Activated CD4-positive, alpha-beta T cell treated with anti-CD3 and anti-CD28 coated beads for 36 hours (primary cell): ENCODE measurements at regions not wholly inside any gene's neighbourhood (a gene's known extent, or its start where the extent isn't known, plus 50 kb on each side); places are given as distances from the start of the nearest gene placed in this dataset.

Experiments
- ATAC-seq: fragments of 200-7000 bp; cut with Tn5 transposase; one replicate; pipeline ENCODE4 v1.10.0; 2021; ENCODE audit warnings: mild to moderate bottlenecking, moderate library complexity
- CTCF ChIA-PET: fragments of 350-600 bp; sonication (Branson Sonifier 250); formaldehyde crosslinking; loops from one replicate; lab custom pipeline; 2021; ENCODE audit warnings: antibody characterized with exemption; lab: Charles Lee
- POLR2A ChIA-PET: fragments of 350-600 bp; sonication (Branson Sonifier 250); formaldehyde crosslinking; loops from one replicate; lab custom pipeline; 2021; ENCODE audit warnings: antibody characterized with exemption, inconsistent platforms; lab: Charles Lee
- DNase-seq: peaks from one replicate; pipeline ENCODE4 v3.0.0-alpha.2; 2020
- H3K27ac Mint-ChIP-seq: one replicate; pipeline ENCODE4 v1.8.0; 2021; ENCODE audit warnings: mixed read lengths
- H3K27me3 Mint-ChIP-seq: one replicate; pipeline ENCODE4 v1.8.0; 2021; ENCODE audit warnings: mixed read lengths
- H3K36me3 Mint-ChIP-seq: one replicate; pipeline ENCODE4 v1.8.0; 2021; ENCODE audit warnings: low read depth, mixed read lengths
- H3K4me1 Mint-ChIP-seq: one replicate; pipeline ENCODE4 v1.8.0; 2021; ENCODE audit warnings: mixed read lengths
- H3K4me3 Mint-ChIP-seq: one replicate; pipeline ENCODE4 v1.8.0; 2021; ENCODE audit warnings: mild to moderate bottlenecking, moderate library complexity, mixed read lengths
- H3K9me3 Mint-ChIP-seq: one replicate; pipeline ENCODE4 v1.8.0; 2021; ENCODE audit warnings: low read depth, mixed read lengths
- intact Hi-C, 2 experiments: fragments of 100-400 bp; cut with DNase I in 1 of 2; cut with micrococcal nuclease in 1 of 2; formaldehyde crosslinking; loops; one replicate each; pipeline versions ENCODE4 v1.14.2 to v1.15.1; 2022 to 2024; cut with DNase I, micrococcal nuclease

DNA sequence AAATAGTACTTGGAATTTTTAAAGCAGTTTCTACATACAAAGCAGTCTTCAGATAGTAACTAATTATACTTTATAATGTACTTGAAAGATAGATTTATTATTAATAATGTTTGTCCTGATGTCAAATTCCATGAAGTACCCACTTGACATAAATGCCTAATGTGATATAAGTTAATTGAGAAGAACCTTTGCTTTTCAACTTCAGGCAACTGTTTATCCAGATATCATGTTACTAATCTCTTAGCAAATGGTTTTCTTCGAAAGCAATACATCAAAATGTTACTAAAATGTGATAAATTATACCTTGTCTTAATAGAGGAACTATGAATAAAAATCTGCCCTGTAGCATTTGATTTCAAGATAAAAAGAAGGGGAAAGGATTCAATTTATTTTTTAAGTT, 146.8 kb upstream of the FBXL17 start:
- DNase-seq, result no peak
- ChIA-PET POLR2A (no interaction called here), CTCF (no interaction called here)
- Mint-ChIP-seq H3K9me3 (peaks cover 9% of the 10 kb centered on the region), H3K27me3 (peaks cover 17% of the 10 kb centered on the region), H3K27ac (no peak overlapping the region), H3K36me3 (no peaks in the 10 kb centered on the region), H3K4me1 (no peaks in the 10 kb centered on the region), H3K4me3 (no peak overlapping the region)
- ATAC-seq, result no peak
- intact Hi-C loops, result loop anchor here in 1 of 2 experiments (10.0 kb wide), 1 partner anchor 946 kb away; no protein-coding TSS in a partner anchor

DNA sequence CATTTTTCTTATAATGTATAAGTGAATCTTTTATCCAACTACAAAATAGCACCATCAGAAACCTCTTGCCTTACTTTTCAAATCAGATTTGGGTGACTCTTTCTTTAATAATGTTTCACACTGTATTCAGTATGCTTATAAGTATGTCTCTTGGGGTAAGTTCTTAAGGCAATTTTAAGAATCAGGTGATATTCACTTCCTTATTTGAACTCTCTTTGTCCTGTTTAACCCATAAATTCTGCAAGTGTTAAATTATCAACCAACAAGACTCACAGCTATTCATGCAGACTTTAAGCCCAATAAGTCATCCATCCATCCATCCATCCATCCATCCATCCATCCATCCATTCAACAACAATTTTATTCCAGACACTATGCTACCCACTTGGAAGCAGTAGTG, 142.7 kb upstream of the FBXL17 start:
- Mint-ChIP-seq H3K4me1 (no peaks in the 10 kb centered on the region), H3K9me3 (peaks cover 9% of the 10 kb centered on the region), H3K27ac (no peak overlapping the region), H3K27me3 (peaks cover 17% of the 10 kb centered on the region), H3K4me3 (no peak overlapping the region), H3K36me3 (no peaks in the 10 kb centered on the region)
- ChIA-PET POLR2A (no interaction called here), CTCF (interaction anchor here (0.6 to 1.1 kb wide), 3 partner anchors 11 to 28 kb away, joined by 3 to 5 read pairs (median 4); no protein-coding TSS in a partner anchor)
- DNase-seq, result no peak
- ATAC-seq, result no peak
- intact Hi-C loops, result loop anchor here in 1 of 2 experiments (10.0 kb wide), 1 partner anchor 950 kb away; no protein-coding TSS in a partner anchor

DNA sequence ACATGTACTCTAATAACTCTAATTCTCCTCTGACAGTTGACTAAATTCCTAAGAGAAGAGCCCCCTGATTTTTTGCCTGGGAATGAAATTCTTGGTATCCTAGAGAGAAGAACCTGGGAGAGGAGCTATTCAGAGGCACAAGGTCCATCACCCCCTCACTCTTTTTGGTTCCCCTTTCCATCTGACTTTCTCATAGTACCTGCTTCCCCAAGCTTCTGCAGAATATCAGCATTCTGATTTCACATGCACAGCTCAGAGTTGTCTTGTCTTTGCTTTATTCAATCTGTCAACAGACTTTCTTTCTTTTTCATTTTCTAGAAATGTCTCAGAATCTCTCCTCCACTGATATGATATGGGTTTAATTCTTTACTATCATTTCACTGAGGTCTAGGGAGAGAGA, 141.5 kb upstream of the FBXL17 start:
- DNase-seq, result no peak
- Mint-ChIP-seq H3K4me1 (no peaks in the 10 kb centered on the region), H3K27me3 (peaks cover 11% of the 10 kb centered on the region), H3K36me3 (no peaks in the 10 kb centered on the region), H3K4me3 (no peak overlapping the region), H3K9me3 (peaks cover 9% of the 10 kb centered on the region), H3K27ac (no peak overlapping the region)
- ATAC-seq, result no peak
- ChIA-PET POLR2A (interaction anchor here (0.6 kb wide), 1 partner anchor 269 kb away, joined by 4 read pairs; no protein-coding TSS in a partner anchor), CTCF (interaction anchor here (0.6 to 0.9 kb wide), 3 partner anchors 26 to 915 kb away, joined by 3 read pairs; no protein-coding TSS in a partner anchor)
- intact Hi-C loops, result loop anchor here in 1 of 2 experiments (10.0 kb wide), 1 partner anchor 951 kb away; no protein-coding TSS in a partner anchor

DNA sequence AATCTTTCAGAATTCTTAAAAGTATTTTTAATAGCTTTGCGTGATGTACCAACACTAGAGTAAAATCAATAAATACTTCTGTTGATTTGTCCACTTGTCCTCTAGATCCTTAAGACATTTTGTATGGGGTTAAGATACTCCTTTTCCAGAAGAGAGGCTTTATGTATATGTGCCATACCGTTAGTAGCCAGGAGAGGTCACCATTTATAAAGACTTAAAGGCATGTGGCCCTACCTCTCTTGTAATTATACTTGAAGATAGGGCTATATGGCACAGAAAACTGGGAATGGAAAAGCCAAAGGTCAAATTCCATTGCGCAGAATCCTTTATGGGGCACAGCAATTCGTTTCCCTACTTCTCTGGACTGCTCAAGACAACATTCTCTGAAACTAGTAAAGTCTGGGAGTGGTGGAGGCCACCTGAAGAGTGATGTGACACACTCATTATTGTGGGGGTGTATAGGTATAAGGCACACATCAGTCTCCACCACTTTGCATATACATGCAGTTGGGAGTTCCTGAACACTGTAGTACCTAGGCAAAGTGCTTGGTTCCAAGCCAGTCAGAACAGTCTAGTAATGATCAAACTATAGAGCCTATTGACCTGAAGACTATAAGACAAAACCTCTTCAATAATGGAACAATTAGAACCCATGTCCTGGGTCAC, 140.1 kb upstream of the FBXL17 start:
- CTCF ChIA-PET, result interaction anchor here (0.5 to 1.4 kb wide), 5 partner anchors 139 to 1676 kb away, joined by 3 to 5 read pairs (median 3); no protein-coding TSS in a partner anchor
- H3K27me3 Mint-ChIP-seq, result peaks cover 9% of the 10 kb centered on the region
- ATAC-seq, result peak; percentile 71
- H3K27ac Mint-ChIP-seq, result no peak overlapping the region
- H3K4me3 Mint-ChIP-seq, result no peak overlapping the region
- intact Hi-C loops, result loop anchor here in 1 of 2 experiments (10.0 kb wide), 1 partner anchor 953 kb away; no protein-coding TSS in a partner anchor
- no peaks in the 10 kb centered on the region for H3K4me1 Mint-ChIP-seq
- no peaks in the 10 kb centered on the region for H3K36me3 Mint-ChIP-seq
- POLR2A ChIA-PET, result interaction anchor here (0.6 kb wide), 1 partner anchor 34 kb away, joined by 15 read pairs; no protein-coding TSS in a partner anchor
- DNase-seq, result no peak
- H3K9me3 Mint-ChIP-seq, result peaks cover 6% of the 10 kb centered on the region

DNA sequence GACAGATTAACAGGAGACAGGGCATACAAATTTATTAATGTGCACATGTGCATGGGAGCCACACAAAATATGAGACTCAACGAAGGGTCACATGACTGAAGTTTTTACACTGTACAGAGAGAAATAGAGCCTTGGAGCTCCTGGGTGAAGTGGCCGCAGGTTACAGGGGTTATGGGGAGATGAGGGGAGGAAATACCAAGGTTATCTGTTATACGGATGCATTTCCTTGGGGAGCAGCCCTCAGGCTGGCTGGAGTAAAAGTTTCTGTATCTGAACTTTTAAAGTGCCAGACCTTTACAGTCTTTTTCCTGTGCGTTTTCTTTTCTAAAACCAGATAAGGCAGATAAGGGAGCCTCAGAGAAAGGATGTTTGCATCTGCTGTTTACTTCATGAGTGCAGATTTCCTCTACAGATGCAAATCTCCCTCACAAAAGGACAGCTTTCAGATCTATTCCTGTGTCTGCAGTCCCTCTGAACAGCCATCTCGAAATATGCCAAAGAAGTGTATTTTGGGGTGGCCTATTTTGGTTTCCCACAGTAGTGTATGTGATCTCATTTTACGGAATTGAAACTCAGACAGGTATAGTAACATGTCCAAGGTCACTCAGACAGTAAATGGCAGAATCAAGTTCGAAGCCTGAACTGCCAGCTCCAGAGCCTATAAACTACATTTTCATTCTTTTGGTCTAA, 139.3 kb upstream of the FBXL17 start:
- ATAC-seq (no peak), DNase-seq (no peak)
- H3K4me3 Mint-ChIP-seq, result no peak overlapping the region
- peaks cover 7% of the 10 kb centered on the region for H3K27me3 Mint-ChIP-seq
- peaks cover 1% of the 10 kb centered on the region for H3K9me3 Mint-ChIP-seq
- no peaks in the 10 kb centered on the region for H3K4me1 Mint-ChIP-seq
- no peak overlapping the region for H3K27ac Mint-ChIP-seq
- CTCF ChIA-PET, result interaction anchor here (0.7 to 1.4 kb wide), 5 partner anchors 43 to 1677 kb away, joined by 3 to 5 read pairs (median 3); no protein-coding TSS in a partner anchor
- intact Hi-C loops, result loop anchor here in 1 of 2 experiments (10.0 kb wide), 1 partner anchor 954 kb away; no protein-coding TSS in a partner anchor
- POLR2A ChIA-PET, result interaction anchor here (0.6 kb wide), 1 partner anchor 33 kb away, joined by 15 read pairs; no protein-coding TSS in a partner anchor
- H3K36me3 Mint-ChIP-seq, result no peaks in the 10 kb centered on the region

DNA sequence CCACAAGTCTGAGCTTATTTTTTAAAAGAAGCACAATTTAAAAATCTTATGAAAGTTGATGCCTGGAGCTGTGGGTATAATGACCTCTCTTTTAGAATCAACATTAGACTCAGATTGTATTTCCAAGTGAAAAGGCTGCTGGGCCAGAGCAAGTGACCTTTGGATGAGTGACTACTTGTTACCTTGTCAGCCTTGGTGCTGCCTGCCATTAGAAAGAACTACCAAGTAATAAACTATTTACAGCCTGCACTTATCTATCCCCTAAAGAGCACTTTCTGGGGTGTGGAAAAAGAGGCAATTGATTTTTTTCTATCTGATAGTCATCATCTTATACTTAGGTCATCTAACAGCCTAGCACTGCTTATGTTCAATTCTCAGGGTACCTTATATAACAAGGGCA, 134.9 kb upstream of the FBXL17 start:
- intact Hi-C loops, result no loop called here
- Mint-ChIP-seq H3K4me3 (no peak overlapping the region), H3K36me3 (no peaks in the 10 kb centered on the region), H3K4me1 (no peaks in the 10 kb centered on the region), H3K27me3 (peaks cover 14% of the 10 kb centered on the region), H3K27ac (no peak overlapping the region), H3K9me3 (no peaks in the 10 kb centered on the region)
- DNase-seq (no peak), ATAC-seq (no peak)
- ChIA-PET POLR2A (no interaction called here), CTCF (no interaction called here)

DNA sequence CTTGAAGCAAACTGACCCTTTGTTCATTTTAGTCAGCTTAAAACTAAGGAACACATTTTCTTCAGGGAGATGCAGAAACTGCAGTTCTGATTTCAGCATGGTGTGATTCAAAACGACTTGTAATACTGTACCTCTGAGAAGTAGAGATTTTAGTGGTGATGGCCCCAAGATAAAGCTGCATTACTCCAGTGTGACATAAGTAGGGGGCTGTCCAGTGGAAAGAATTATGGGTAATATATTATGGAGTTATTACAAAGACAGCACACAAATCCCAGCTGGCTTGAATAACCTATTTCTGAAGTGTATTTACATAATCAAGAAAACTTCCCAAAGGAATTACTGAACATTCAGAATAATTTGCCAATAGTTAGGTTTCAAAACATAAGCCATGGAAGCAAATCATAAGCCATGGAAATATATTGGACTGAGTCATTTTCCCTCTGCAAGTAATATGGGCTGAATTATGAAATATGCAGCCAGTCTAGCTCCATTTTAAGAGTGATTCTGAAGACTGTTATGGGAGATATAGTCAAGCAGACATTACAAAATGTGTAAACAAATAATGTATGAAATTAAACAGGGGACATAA, 133.7 kb upstream of the FBXL17 start:
- H3K27ac Mint-ChIP-seq, result no peak overlapping the region
- H3K9me3 Mint-ChIP-seq, result no peaks in the 10 kb centered on the region
- intact Hi-C loops, result no loop called here
- CTCF ChIA-PET, result no interaction called here
- POLR2A ChIA-PET, result no interaction called here
- no peak overlapping the region for H3K4me3 Mint-ChIP-seq
- no peaks in the 10 kb centered on the region for H3K36me3 Mint-ChIP-seq
- H3K27me3 Mint-ChIP-seq, result peaks cover 12% of the 10 kb centered on the region
- no peaks in the 10 kb centered on the region for H3K4me1 Mint-ChIP-seq
- DNase-seq, result no peak
- no peak for ATAC-seq

DNA sequence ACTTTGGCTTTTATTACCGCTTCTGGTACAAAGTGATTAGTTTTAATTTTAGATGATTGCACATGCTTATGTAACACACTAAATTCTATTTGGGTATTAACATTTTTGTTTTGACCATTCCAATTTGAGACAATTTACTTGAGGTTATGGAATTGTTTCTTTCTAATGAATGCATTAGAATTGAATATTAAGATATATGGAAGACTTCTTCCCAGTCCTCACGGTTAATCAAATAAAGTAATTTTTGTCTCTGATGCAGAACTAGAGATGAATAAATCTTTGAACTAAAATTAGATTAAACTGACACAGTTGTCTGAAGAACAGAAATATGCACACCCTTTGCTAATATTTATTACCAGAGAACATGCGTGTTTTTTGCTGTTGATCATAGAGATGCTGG, 127.1 kb upstream of the FBXL17 start:
- DNase-seq, result no peak
- intact Hi-C loops, result no loop called here
- H3K27me3 Mint-ChIP-seq, result peaks cover 13% of the 10 kb centered on the region
- no peak overlapping the region for H3K27ac Mint-ChIP-seq
- H3K4me3 Mint-ChIP-seq, result no peak overlapping the region
- POLR2A ChIA-PET, result no interaction called here
- no peaks in the 10 kb centered on the region for H3K4me1 Mint-ChIP-seq
- H3K9me3 Mint-ChIP-seq, result no peaks in the 10 kb centered on the region
- no peak for ATAC-seq
- CTCF ChIA-PET, result no interaction called here
- H3K36me3 Mint-ChIP-seq, result no peaks in the 10 kb centered on the region

DNA sequence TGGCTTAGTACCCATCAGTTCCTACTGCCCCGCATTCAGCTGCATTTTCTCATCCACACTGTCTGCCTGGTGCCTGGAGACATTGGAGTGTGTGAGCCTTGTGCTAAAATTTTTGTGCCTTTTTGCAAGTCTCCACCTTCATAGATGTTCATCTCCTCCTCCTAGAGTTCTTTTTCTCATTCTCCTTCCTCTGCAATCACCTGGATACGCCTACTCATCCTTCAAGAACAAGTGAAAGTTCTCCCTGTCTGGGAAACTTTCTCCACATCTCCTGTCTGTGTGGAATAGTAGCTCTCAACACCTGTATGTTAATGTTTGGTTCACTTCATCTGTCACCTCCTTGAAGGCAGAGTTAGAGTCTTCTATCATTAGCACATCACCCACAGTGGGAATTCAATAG, 125.7 kb upstream of the FBXL17 start:
- no peak for DNase-seq
- ChIA-PET CTCF (no interaction called here), POLR2A (no interaction called here)
- H3K27me3 Mint-ChIP-seq, result peaks cover 10% of the 10 kb centered on the region
- no peaks in the 10 kb centered on the region for H3K4me1 Mint-ChIP-seq
- no peaks in the 10 kb centered on the region for H3K36me3 Mint-ChIP-seq
- intact Hi-C loops, result no loop called here
- no peak for ATAC-seq
- H3K9me3 Mint-ChIP-seq, result no peaks in the 10 kb centered on the region
- no peak overlapping the region for H3K4me3 Mint-ChIP-seq
- H3K27ac Mint-ChIP-seq, result no peak overlapping the region

DNA sequence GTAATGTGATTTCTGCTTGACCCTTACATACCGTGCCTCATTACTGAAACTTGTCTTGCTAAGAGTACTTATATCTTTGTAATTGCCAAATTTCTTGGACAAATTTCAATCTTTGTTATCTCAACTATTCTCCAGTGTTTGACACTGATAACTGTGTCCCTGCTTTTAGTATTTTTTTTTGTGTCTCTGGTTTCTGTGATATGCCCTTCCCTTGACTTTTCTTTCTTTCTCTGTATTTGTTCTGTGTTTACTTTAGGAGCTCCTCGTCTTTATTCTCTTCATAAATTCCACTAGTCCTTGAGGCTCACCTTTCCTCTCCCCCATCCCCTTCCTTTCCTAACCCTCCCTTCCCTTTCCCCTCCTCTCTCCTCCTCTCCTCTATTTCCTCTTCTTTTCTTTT, 123.7 kb upstream of the FBXL17 start:
- Mint-ChIP-seq H3K4me1 (no peaks in the 10 kb centered on the region), H3K36me3 (no peaks in the 10 kb centered on the region), H3K9me3 (peaks cover 5% of the 10 kb centered on the region), H3K4me3 (no peak overlapping the region), H3K27me3 (peaks cover 8% of the 10 kb centered on the region), H3K27ac (no peak overlapping the region)
- CTCF ChIA-PET, result interaction anchor here (0.7 kb wide), 1 partner anchor 100 kb away, joined by 3 read pairs; no protein-coding TSS in a partner anchor
- ATAC-seq, result no peak
- POLR2A ChIA-PET, result no interaction called here
- no peak for DNase-seq
- intact Hi-C loops, result no loop called here

DNA sequence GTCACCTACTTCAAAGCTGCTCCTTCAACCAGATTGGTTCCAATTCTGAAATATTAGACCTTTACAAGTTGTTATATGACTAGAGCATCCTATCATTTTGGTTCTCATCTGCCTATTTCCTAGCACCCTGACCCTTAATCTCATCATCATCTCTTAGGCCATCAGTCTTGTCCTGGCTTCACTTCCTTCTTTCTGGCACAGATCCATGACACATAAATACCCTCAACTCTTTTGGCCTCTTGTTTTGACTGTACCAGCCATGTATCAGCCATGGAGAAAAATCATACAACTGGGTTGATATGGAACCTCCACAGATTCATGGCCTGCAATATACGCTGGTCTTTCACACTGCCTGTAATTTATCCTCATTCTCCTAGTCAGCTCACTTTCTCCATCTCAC, 123.1 kb upstream of the FBXL17 start:
- Mint-ChIP-seq H3K27ac (no peak overlapping the region), H3K4me1 (no peaks in the 10 kb centered on the region), H3K27me3 (peaks cover 8% of the 10 kb centered on the region), H3K9me3 (peaks cover 5% of the 10 kb centered on the region), H3K4me3 (no peak overlapping the region), H3K36me3 (no peaks in the 10 kb centered on the region)
- DNase-seq, result no peak
- CTCF ChIA-PET, result no interaction called here
- ATAC-seq, result no peak
- intact Hi-C loops, result no loop called here
- POLR2A ChIA-PET, result no interaction called here
